Stimulated activated CD8-positive, alpha-beta memory T cell treated with anti-CD3 and anti-CD28 coated beads, Interleukin-15, amount 100 ng/mL, for 48 hours (primary cell): ENCODE measurements at regions not wholly inside any gene's neighbourhood (a gene's known extent, or its start where the extent isn't known, plus 50 kb on each side); places are given as distances from the start of the nearest gene placed in this dataset.

ENCODE experiments used
- DNase-seq, 2 donors: peaks; one replicate each; pipeline ENCODE4 v3.0.0-alpha.2; 2020; ENCODE audit warnings: low read depth in 2 of 2

DNA sequence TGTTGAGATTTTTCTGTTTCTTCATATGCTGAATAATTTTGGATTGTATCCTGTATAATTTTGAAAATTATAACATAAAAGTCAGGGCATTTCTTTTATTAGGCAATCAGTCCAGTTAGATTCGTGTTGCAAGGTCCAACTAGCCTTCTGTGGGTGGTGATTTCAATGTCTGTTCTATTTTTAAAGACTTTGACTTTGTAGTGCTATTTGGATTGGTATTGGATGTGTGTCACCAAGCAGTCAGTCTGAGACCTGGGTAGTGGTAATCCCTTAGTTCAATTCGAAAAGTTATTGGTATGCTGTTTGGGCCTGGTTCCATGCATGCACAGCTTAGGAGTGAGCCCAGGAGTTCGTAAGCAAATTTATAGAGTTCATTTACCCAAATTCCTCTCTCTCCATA, 82.2 kb downstream of the EPDR1 start:
- DNase-seq: no peak

DNA sequence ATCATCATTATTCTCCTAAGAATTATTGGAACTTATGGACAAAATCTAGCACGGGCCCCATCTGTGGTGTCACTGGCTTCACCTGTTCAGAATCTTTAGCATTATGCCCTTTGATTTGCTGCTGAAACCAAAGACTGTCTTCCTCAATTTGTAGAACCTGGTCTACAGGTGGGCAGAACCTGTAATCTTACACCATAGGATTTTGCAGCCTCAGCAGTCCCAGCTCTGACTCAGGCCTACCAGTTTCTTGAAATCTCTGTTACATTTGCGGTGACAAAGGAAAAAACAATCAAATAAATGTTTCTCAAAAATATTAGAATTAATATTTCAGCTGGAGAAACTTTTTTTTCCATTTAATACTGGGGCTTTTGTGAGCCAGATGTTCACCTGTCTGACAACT, 86.1 kb downstream of the EPDR1 start:
- DNase-seq: no peak

- no peak for DNase-seq
Measured at GRCh38 chr7:38007096-38007495, 86.7 kb downstream of the EPDR1 start.

- DNase-seq: no peak
Measured at GRCh38 chr7:38013246-38013645, 92.8 kb downstream of the EPDR1 start.

GRCh38 chr7:38016567-38016966, 96.1 kb downstream of the EPDR1 start:
- no peak for DNase-seq

GRCh38 chr7:38017320-38017719, 96.9 kb downstream of the EPDR1 start:
- DNase-seq: no peak

GRCh38 chr7:38020121-38020785, 99.8 kb downstream of the EPDR1 start:
- no peak for DNase-seq

DNA sequence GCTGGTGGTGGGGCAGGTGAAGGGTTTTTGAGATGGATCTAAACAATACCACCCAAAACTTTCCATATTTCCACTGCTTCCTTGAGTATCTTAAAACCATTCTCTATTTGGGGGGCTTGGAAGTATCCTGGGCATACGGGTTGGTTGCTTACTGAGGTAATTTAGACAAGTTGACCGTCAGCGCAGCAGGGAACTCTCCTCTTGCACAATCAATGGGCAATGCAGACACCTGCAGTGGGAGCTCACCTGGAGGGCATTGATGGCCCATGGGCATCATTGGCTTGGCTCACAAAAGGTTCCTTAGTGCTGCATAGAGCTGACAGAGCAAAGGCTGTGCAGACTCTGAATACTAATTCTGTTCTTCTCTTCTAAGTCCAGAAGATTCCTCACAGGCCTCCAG, 101.5 kb downstream of the EPDR1 start:
- no peak for DNase-seq

- DNase-seq: no peak
Measured at GRCh38 chr7:38025815-38026214, 105.4 kb downstream of the EPDR1 start.

GRCh38 chr7:38027884-38028455, 107.5 kb downstream of the EPDR1 start:
- no peak for DNase-seq

GRCh38 chr7:38034062-38034908, 113.8 kb downstream of the EPDR1 start:
- DNase-seq: no peak

GRCh38 chr7:38040831-38041230, 120.4 kb downstream of the EPDR1 start:
- DNase-seq: no peak

- DNase-seq: no peak
Measured at GRCh38 chr7:38049679-38050078, 128.4 kb upstream of the STARD3NL start.

DNA sequence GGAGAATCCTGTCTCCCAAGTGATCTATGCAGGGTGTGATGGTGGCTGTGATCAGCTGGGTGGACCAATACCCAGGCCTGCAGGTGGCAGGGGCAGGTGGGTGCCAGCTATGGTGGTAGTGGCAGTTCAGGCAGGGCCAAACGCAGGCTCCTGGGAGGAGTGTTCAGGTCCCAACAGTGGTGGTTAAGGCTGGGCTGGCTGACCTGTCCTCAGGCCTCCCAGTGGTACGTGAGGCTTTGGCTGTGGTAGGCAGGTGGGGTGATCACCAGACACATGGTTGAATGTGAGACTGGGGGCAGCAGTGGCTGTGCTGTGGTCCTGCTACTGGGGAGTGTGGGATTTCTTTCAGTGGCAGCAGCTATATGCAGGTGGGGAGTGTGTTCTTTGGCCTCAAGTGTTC, 126.7 kb upstream of the STARD3NL start:
- DNase-seq: no peak

DNA sequence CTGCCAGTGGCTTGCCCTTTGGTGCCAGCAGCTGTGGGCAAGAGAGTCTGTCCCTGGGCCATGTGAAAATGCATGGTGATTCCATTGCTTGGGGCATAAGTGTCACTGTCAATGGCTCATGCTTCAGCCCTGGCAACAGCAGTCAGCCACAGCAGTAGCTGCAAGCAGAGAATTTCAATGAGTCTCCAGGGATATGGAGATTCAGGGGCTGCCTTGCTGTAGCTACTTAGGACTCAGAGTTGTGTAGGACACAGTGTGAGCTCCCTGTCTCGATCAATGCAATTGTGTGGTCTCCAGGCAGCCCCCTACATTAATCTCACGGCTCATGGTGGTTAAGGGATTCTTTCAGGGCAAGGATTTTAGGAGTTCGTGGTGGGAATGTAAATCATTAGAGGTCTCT, 126.3 kb upstream of the STARD3NL start:
- no peak for DNase-seq

DNA sequence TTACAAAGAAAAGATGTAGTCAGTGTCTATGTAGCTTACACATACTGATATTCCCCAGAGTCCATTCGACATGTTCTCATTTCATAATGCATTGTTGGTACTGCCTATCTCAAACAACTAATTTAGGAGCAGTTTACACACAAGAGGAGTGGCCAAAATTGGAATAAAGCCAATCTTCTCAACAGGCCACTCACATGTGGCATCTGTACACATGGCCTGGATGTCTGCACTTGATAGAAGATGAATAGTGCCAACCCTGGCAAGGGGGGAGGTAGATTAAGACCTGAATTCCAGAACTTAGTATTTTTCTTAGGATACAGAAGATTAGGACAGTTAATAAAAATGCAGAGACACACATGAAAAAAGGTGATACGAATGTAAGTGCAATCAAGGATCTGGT, 125.3 kb upstream of the STARD3NL start:
- no peak for DNase-seq

- DNase-seq: no peak
Measured at GRCh38 chr7:38054199-38054598, 123.8 kb upstream of the STARD3NL start.

DNA sequence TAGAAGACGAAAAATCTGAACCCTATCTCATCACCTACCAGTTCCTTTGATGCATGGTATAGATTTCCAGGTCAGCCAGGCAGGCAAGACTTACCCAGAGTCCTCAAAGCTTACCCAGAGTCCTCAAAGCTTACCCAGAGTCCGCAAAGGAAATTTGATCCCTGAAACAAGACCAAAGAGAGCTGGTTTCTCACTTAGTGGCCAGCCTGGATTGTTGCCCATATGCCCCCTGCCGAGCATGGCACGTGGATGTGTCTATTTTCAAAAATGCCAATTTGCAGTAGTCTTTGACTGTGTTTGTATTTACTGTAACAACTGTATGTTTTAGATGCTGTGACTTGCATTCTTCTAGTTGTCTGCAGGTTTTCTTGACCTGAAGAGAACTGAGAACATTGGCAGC, 120.2 kb upstream of the STARD3NL start:
- DNase-seq: no peak

DNA sequence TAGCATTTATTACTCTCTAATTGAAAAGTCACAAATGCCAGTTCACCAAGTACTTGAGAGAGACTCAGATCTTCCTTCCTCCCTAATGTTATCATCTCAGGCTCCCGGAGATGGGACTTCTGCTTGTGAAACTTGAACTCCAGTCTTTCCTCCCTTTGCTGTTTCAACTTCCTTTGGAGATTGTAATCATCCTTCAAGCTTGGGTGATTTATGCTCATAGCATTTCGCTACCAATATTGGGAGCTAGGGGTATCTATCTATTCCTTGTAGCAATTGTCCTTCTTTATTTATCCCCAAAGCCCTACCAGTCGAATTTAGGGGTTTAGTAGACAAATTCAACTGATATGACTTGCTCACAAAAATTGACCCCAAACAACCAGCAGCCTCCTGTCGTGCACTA, 117.9 kb upstream of the STARD3NL start:
- DNase-seq: no peak

GRCh38 chr7:38060637-38061036, 117.4 kb upstream of the STARD3NL start:
- no peak for DNase-seq

GRCh38 chr7:38066391-38066790, 111.7 kb upstream of the STARD3NL start:
- no peak for DNase-seq

DNA sequence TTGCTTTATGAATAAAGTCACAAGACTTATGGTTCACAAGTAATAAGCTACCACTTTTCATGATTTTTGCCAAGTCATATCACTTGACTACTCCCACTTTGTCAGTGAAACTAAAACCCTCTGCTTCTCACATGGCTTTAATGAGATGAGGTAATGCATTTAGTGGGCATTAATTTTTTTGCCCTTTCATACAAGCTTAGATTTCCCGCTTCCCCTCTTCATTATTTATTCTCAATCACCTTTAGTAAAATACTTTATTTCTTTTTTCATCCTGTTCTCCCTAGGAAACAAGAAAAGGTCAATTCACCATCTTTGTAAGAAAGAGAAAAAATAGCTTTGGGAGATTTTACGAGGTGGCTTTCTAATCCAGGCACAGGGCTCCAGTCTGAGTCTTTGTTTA, 109.6 kb upstream of the STARD3NL start:
- DNase-seq: no peak

GRCh38 chr7:38069052-38069451, 109.0 kb upstream of the STARD3NL start:
- DNase-seq: no peak
